DOHH2 (cell line): ENCODE measurements at regions not wholly inside any gene's neighbourhood (a gene's known extent, or its start where the extent isn't known, plus 50 kb on each side); places are given as distances from the start of the nearest gene placed in this dataset.

Source experiments
- CTCF ChIP-seq: fragments of 200-600 bp; sonication (generic); IDR thresholded peaks from one replicate; pipeline ENCODE4 v1.5.1; 2014; ENCODE audit warnings: antibody characterized with exemption, mild to moderate bottlenecking, low read depth, low read length; ENCODE audit not compliant: poor library complexity, severe bottlenecking
- EZH2phosphoT487 ChIP-seq: fragments of 200-600 bp; sonication (generic); IDR thresholded peaks from 2 replicates; pipeline ENCODE4 v1.6.1; 2017; ENCODE audit warnings: borderline replicate concordance, mild to moderate bottlenecking, antibody characterized with exemption, low read length, moderate library complexity, mixed read lengths

GRCh38 chr4:16351161-16351560 lies 124.9 kb upstream of the TAPT1 start:
- TF ChIP-seq CTCF: no peak
- no peak for TF ChIP-seq EZH2phosphoT487
